GM18505 (cell line): ENCODE measurements at regions not wholly inside any gene's neighbourhood (a gene's known extent, or its start where the extent isn't known, plus 50 kb on each side); places are given as distances from the start of the nearest gene placed in this dataset.
"Not testable (repeated sequence)": the region's sequence is repeated elsewhere in the genome, so short reads cannot be mapped to it uniquely, and the experiment has no call there.

Experiments
- ATAC-seq: cut with Tn5 transposase; IDR thresholded peaks from one replicate; pipeline ENCODE4 v1.9.1; 2021; ENCODE audit not compliant: unreplicated experiment
- POLR2A ChIP-seq: IDR thresholded peaks from 4 replicates; pipeline ENCODE4 v1.6.1; 2011; ENCODE audit warnings: borderline replicate concordance; ENCODE audit not compliant: insufficient read depth, insufficient read length; ENCODE audit errors: extremely low read depth

- ATAC-seq = no peak
- no peak for TF ChIP-seq POLR2A
These were observed 154.2 kb downstream of the KCNJ12 start for GRCh38 chr17:21530311-21530710.

GRCh38 chr17:21530841-21531240 lies 154.7 kb downstream of the KCNJ12 start:
- no peak for ATAC-seq
- TF ChIP-seq POLR2A = no peak

DNA sequence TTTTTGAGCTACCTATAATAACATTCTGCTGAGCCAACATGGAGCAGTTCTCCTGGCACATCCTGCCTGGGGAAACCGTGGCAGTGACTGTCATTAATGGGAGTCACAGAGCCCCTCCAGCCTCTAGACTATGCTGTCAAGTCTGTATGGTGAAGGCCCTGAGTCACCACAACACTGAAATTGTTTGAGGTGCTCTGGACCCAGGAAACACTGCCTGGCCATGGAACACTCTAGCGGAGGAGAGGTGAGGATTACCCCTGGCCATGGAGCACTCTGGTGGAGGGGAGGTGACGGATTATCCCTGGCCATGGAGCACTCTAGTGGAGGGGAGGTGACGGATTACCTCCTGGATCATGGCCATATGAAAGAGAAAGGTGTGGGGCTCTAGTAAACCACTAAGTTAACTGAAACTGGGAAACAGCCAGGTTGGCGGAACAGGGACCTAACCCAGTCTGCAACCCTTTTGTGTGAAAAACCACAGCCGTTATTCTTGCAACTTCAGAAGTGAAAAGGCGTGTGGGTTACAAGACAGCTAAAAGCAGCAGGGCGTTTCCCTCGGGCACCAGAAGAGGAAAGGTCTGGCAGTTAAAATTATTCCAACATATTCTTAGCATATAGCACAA lies 156.7 kb downstream of the KCNJ12 start:
- ATAC-seq = no peak
- no peak for TF ChIP-seq POLR2A

DNA sequence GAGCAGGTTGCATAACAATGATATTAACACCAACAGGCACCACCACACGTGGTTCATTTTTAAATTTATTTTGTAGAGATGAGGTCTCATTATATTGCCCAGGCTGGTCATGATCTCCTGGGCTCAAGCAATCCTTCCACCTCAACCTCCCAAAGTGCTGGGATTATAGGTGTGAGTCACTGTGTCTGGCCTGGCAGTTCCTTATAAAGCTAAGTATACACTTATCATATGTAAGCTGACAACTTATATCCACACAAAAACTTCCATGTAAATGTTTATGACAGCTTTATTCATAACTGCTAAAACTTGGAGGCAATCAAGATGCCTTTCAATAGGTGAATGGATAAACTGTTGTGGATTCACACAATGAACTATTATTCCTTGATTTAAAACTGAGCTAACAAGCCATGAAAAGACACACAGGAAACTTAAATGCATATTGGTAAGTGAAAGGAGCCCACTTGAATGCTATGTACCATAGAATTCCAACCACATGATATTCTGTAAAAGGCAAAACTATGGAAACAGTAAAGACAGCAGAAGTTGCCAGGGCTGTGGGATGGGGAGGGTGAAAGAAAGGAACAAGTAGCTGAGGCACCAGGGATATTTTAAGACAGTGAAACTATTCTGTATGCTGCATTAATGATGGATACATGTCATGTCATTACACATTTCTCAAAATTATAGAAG lies 156.5 kb upstream of the KCNJ18 start:
- no peak for TF ChIP-seq POLR2A
- no peak for ATAC-seq

DNA sequence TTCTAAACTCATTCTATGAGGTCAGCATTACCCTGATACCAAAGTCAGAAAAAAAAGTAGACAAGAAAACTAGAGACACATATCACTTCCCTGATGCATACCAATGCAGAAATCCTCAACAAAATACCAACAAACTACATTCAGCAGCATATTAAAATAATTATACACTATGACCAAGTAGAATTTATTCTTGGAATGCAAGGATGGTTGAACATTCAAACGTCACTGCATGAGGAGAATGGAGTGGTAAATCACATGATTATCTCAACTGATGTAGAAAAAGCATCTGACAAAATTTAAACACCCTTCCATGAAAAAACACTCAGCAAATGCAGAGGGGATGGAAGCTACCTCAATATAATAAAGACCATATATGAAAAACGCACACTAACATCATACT lies 155.0 kb upstream of the KCNJ18 start:
- no peak for ATAC-seq
- TF ChIP-seq POLR2A = no peak

DNA sequence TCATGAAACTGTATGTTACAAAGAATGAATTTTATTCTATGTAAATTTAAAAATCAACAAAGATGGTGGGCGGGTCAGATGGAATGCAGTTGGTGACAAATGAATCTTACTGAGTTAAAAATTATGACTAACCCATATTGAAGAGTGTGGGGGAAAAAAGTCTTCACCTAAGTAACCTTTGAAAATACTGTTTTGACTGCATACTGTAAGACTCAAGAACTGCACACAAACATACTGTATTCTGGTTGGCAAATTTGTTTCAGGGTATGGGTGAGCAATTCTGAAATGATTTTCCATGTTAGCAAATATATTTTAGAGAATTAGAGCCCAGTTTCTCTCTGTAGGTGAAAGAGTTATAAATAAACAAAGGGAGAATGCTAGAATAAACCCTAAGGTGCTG lies 153.7 kb upstream of the KCNJ18 start:
- TF ChIP-seq POLR2A = no peak
- ATAC-seq = no peak

- TF ChIP-seq POLR2A = no peak
- ATAC-seq = no peak
These were observed 153.2 kb upstream of the KCNJ18 start for GRCh38 chr17:21539146-21539545.

GRCh38 chr17:21540502-21540901 lies 151.8 kb upstream of the KCNJ18 start:
- ATAC-seq = no peak

GRCh38 chr17:21542070-21542469 lies 150.3 kb upstream of the KCNJ18 start:
- TF ChIP-seq POLR2A = no peak
- no peak for ATAC-seq

More at GRCh38 chr17:21540502-21540901, 151.8 kb upstream of the KCNJ18 start:
- TF ChIP-seq POLR2A = no peak

GRCh38 chr17:21542991-21543390 lies 149.3 kb upstream of the KCNJ18 start:
- no peak for TF ChIP-seq POLR2A
- ATAC-seq = no peak

- no peak for ATAC-seq
- no peak for TF ChIP-seq POLR2A
These were observed 147.3 kb upstream of the KCNJ18 start for GRCh38 chr17:21545064-21545463.

GRCh38 chr17:21548236-21548635 lies 144.1 kb upstream of the KCNJ18 start:
- ATAC-seq = no peak
- TF ChIP-seq POLR2A = no peak

DNA sequence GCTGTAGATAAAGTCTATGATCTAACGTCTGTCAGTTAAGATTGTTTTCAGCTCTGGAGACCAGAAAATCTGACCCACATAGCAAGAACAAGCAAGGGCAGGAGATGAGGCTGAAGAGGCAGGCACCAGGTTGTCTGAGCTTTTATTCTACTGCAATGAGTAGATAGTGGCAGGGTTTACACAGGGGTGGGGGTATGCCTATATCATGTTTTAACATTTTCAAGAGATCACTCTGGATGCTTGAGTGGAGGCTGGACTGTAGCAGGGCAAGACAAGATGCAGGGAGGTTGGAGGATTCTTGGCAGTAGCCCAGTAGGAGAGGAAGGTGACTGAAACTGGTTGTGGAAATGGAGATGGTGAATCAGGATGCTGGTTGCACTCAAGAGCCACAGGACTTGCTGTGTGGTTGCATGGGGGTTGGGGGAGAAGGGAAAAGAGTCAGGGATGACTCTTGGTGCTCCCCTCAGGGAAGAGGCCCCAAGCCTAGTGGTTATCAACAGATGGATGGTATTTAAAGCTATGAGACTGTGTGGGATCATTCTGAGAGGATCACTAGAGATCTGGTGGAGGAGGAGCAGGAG lies 143.1 kb upstream of the KCNJ18 start:
- TF ChIP-seq POLR2A = no peak
- ATAC-seq = no peak

DNA sequence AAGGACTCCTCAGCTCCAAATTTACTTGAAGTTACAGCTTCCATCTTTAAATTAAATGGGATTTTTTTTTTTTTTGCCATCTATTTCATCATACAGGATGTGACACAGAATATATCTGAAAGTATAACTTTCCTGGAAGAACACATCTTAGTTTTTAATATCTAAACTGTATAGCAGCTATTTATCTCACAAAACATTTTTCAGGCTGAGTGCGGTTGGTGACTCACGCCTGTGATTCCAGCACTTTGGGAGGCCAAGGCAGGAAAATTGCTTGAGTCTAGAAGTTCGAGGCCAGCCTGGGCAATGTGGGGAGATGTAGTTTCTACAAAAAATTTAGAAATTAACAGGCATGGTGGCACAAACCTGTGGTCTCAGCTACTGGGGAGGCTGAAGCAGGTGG lies 142.3 kb upstream of the KCNJ18 start:
- ATAC-seq = not testable (repeated sequence)
